Stimulated activated CD4-positive, alpha-beta T cell treated with anti-CD3 and anti-CD28 coated beads, Interleukin-1b, Interleukin-23, amount 100 ng/mL, for 4 hours (primary cell): ENCODE measurements at regions not wholly inside any gene's neighbourhood (a gene's known extent, or its start where the extent isn't known, plus 50 kb on each side); places are given as distances from the start of the nearest gene placed in this dataset.
"Not testable (repeated sequence)": the region's sequence is repeated elsewhere in the genome, so short reads cannot be mapped to it uniquely, and the experiment has no call there.

Experiments used
- DNase-seq, 2 donors: peaks; one replicate each; pipeline ENCODE4 v3.0.0-alpha.2; 2020; ENCODE audit warnings: low read depth in 2 of 2

DNA sequence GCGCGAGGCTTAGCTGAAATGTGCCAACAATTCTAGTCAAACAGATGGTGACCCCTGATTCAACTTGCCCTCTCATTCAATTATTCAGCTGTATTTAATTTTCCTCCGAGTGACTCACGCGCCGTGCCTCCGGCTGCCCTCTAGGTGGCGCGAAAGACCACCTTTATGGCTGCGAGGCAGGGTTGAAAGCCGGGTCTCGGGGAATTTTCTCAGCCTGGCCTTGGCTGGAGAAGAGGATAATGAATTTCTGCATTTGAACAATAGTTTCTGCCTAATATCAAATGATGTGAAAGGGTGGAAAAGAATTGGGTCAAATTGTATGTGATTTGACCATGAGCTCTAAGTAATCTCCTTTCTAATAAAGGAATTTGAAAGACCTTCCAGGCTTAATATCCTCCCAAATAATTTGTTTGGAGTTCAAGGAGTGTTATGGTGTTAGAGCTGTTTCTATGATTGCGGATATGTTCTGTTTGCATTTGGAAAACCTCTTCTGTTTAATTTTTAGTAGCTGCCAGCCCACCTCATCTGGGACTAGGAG lies 310.9 kb downstream of the ZNF536 start:
- DNase-seq = peak; percentile 25 to 45

DNA sequence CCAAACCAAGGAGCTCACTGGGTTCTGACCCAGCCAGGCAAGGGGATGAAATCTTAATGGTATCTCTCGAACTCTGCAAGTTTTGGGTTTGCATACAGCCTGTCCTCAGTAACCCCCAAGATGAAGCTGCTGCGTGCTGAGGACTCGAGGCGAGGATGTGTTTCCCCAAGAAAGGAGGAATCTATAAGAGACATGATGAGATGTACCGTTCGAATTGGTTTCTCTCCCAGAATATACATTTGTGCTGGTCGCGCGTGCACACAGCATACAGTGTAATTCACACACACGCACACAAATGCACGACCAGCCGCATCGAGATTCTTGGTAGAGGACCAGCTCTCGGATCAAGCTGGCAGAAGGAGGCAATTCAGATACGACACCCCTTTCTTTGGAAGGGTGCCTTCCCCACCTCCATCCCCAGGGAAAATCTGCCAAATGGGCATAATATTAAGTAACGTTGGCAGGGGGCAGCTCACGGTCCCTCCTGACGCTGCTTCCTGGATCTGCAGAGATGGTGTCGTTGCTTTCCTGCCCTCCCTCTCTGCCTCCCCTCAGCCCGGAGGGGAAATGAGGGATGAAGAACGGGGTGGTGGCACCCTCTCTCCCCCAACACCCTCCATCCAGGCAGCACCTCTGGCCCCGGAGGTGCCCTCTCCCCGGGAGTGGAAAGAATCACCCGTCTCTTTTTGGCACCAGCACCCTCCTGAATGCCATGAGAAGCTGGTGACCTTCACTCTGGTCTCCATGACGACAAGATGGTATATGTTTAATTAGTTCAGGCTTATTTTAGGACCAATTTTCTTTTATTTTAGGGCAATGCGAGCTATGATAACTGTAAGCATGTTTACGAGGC lies 310.2 kb downstream of the ZNF536 start:
- no peak for DNase-seq

DNA sequence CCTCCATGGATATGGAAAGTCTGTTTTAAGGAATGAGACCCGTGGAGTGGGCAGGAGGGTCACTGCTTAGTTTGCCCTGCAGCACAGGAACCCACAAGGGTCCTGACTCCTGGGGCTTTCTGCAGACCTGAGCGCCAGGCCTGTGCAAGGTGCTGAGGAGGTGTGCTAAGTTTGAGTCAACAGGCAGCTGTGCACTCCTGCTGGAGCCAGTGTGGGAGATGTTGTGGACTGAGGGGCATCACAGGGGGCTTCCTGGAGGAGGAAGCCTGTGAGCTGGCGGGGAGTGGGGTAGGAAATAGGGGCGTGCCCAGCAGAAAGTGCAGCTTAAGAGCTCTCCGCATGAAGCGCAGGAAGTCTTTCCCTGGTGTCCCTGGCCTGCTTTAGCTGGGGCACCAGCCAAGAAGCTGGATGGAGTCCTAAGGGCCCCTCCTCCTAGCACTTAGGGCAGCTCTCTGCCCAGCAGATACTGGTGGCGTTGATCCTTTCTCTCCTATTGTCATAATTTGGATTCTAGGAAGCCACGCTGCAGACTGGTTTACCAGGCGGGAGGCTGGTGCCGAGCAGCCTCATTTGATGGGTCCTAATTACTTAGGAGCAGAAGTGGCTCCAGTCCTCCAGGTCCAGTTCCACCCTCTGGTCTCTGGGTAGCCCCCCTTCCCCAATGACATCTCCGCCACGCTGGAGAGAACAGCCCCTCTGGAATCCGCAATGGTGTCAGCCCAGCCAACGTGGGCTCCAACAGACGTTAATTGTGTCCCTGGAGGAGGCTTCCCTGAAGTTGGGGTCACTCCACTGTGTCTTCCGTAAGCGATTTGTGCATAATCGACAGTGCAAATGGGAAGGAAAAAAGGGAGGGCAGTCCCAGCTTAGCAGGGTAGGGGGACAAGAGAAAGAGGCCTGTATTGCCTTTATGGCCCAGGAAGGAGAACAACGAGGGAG lies 309.2 kb downstream of the ZNF536 start:
- DNase-seq = no peak

DNA sequence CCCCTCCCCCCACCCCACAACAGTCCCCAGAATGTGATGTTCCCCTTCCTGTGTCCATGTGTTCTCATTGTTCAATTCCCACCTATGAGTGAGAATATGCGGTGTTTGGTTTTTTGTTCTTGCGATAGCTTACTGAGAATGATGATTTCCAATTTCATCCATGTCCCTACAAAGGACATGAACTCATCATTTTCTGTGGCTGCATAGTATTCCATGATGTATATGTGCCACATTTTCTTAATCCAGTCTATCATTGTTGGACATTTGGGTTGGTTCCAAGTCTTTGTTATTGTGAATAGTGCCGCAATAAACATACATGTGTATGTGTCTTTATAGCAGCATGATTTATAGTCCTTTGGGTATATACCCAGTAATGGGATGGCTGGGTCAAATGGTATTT lies 308.2 kb downstream of the ZNF536 start:
- not testable (repeated sequence) for DNase-seq

DNA sequence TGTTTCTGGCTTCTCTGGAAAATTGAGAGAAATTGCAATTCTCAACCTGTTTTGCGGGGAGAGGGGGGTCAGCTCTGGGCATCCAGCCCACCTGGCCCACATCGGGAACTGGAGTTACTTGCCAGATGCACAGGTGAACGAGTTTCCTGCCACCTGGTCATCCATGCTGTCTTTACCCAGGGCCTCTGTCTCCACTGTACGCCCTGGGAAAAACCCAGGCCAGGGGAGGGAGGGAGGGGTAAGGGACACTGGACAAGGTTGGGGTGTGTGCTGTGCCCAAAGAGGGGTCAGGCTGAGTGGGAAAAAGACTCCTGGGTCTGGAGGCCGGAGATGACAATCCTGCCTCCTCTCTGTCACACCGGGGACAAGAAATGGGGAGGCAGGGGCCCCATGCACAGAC lies 307.6 kb downstream of the ZNF536 start:
- no peak for DNase-seq

DNA sequence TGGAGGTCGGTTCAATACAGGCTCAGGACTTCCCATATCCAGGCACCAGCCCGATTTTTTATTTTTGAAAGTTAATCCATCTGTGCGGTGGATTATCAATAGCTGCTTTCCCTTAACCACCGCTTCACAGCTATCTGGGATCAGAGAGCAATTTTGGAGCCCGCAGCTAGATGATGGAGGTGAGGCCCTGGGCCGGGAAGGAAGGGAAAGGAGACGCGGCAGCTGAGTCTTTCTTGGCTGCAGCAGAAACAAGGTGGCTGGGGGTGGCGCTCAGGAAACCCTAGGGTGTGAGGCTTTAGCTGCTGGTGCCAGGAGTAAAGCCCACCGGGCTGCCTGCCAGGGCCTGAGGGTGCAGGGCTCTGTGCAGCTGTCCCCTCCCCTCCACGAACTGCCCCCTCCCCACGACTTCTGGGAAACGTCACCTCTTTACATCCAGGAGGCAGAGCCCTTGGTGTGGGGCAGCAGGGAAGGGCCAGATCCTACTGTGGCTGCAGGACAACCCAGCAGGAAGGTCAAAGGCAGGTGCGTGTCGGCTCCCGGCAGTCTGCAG lies 307.0 kb downstream of the ZNF536 start:
- DNase-seq = no peak

DNA sequence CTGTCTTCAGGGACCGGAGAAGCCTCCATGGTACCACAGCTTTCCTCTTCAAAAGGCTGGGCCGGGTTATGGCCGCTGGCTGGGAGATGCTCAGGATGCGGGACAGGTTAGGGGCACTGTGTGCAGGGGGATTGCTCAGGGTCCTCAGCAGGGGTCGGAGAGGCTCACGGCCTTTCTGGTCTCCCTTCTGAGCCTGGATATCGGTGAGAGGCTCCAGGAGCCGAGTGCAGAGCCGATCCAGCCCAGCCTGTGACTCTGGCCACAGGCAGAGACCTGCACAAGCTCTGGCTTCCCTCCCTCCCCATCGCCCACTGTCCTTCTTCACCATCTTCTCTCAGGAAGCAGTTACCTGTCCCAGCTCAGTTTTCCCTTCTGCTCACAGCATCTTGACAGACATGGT lies 306.0 kb downstream of the ZNF536 start:
- DNase-seq = no peak

DNA sequence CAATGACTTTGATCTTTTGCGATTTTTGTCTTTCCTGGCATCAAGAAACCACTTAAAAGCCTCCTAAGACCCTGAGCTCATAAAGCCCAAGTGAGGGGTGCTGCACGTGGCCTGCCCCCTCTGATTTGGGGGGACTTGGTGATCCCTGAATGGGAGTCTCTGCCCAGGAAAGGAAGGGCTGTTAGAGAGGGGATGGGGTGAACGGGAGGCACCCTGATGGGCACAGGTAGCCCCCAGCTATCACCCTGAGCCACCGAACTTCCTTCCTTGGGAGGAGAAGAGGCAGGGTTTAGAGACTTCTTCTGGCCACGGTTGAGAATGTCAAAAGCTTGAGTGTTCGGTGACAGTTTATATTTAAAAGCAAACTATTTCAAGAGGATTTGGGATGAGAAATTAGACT lies 305.5 kb downstream of the ZNF536 start:
- DNase-seq = no peak

DNA sequence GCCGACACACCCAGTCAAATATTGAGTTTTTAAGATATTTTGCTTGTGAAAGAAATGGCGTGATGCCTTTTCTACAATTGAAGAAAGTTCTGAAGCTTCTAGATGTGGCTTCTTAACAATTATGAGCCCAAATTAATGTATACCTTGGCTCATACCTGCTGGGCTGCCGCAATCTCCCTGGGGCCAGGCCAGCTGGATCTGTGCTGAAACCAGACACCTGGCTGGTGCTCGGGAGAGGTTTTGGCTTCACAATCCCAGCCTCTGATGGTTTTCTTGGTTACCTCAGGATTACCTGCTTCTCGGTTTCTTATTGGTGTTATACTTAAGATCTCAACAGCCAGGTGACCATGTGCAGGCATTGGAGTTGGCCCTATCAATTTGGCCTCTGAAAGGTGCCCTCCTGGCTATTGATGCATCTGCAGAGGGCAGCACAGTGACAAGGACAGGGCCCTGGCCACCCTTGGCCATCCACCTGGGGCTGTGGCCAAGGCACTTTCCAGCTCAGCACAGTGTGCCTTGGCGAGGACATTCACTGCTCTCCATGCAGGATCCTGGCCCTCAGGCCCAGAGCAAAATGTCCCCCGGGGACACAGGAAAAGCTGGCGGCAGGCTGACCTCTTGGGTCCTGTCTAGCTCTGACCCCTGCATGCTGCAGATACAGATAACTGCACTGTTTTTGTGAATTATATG lies 305.0 kb downstream of the ZNF536 start:
- no peak for DNase-seq

DNA sequence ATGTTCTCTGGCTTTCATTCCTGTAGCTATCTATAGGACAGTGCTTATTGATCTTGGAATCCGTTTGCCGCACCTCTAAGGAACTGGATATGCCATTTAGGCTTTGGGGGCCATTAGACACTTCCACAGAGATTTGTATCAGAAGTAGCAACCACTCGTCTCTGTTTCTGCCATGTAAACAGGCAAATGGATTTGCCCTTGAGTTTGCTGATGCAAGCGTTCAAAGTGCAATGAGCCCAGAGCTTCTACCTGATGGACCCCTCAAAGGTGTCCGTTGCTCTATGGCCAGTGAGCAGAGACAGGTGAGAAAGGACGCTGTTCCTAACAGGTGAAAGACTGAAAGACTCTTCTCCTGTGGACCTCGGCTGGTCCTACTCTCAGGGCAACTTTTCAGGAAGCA lies 302.9 kb downstream of the ZNF536 start:
- no peak for DNase-seq

DNA sequence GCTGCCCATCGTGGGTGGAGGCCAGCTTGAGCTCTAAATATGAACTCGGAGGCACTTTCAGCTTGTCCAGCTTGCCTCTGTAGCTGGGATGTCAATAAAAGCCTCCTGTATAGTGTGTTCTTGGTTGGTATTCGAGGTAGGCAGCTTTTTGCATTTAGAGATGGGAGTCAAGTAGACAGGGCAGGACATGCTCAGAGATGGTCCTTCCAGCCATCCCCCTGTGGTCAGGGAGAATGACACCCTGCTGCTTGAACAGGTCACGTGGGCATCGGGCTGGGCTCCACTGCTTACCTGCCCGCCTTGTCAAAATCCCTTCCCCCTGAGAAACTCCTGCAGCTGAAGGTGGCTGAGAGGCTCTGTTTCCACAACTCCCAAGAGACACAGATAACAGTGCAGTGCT lies 302.5 kb downstream of the ZNF536 start:
- DNase-seq = no peak

DNA sequence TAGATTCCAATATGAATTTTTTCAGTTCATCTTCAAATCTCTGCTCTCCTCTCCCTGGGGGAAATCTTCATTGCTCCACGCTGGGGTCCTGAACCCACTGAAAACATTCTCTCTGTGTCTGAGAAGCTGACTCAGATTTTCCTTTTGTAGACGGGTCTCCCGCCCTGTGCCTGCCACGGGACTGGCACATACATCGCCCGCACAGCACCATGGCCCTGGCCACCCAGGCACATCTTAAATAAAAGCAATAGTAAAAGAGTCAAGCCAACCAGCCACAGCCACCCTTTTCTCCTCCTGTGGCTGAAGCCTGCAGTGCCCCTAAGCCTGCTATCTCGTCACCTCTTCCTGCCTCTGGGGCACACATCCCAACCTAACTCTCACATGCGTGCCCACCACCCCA lies 301.2 kb downstream of the ZNF536 start:
- no peak for DNase-seq

DNA sequence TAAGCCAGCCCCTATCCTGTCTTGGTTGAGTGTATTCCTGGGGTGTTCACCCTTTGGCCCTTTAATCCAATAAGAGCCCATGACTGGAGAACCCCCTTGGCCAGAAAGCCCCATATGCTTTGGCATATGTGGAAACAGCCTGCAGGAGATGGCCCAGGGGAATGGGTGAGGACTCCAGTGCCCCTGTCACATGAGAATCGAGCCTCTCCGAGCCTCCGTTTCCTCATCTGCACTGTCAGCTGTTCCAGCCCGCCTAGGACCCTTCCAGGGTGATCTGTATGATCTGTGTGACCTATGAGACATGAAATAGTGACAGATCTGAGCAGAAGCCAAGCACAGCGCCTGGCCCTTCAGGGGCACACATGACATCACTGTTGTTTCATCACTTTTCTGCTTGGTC lies 300.7 kb downstream of the ZNF536 start:
- no peak for DNase-seq

DNA sequence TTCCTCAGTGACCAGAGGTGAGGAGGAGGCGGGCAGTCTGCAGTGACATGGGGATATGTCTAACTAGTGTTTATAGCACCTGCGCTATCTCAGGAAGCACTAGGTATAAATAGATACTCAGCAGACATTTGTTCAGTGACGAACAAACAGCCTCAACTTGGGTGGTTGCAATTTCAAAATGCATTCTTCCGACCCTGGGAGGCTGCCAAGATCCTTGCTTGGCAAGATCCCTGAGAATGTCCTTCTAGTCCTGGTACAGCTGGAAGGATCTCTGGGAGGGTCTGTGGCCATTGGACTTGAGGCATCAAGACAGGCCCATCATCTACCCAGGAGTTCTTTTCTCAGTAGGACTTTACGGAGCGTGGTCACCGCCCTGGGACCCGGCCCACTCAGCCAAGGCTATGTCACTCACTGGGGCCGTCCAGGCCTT lies 299.5 kb downstream of the ZNF536 start:
- no peak for DNase-seq

DNA sequence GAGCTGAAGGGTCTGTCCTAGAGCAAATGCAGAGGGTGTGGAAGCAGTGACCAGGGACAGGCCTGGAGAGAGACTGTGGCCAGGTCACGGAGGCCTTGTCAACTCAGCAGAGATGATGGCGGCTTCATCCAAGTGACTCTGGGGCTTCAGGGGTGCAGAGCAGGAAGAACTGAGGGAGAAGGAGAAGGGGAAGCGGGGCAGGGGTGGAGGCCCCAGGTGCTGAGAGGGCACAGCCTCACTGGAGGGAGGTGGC lies 299.1 kb downstream of the ZNF536 start:
- DNase-seq = no peak

DNA sequence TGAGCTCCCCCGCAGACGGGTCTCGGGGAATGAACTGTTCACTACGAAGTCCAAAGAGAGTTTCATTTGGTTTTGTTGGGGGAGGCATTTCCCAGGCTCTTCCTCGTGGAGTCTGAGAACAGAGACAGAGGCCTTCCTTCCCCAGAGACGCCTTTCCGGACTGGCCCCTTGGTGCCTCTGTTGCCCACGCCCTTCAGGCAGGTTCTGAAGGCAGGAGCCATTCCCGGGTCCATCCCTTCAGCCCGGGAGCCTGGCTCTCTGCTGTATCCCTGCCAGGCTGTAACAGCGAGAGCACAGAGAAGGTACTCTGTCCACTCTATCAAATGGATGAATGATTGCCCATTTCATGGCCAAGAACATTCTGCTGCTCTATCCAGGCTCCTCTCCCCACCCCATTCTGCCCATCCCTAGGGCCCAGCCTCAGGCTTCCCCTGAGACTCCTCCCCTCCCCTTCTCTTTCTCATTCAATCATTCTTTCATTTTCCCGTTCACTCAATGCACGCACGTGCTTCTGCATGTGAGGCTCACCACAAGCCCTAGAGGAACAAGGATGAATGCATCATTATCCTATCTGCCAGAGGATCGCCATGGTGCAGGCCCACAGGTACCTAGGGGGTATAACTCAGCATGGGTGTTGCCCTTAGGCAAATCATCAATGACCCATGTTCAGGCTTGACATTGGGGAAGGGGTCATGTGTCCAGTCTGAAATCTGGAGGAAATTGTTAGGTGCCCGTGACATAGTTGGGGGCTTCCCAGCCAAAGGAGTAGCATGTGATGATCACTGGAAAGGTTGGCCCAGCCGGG lies 298.6 kb downstream of the ZNF536 start:
- no peak for DNase-seq

DNA sequence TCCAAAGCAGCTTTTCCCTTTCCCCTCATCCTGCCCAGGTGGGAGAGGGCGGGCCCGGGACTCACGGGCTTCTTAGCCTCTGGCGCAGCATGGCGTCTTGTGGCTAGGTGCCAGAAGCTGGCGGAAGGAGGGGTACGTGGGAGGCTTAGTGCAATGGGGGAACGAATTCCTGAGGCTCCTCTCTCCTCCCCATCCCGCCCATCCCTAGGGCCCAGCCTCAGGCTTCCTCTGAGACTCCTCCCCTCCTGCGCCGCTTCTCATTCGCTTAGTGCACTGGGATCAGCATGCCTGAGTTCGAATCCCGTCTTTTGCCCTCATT lies 297.8 kb downstream of the ZNF536 start:
- no peak for DNase-seq

DNA sequence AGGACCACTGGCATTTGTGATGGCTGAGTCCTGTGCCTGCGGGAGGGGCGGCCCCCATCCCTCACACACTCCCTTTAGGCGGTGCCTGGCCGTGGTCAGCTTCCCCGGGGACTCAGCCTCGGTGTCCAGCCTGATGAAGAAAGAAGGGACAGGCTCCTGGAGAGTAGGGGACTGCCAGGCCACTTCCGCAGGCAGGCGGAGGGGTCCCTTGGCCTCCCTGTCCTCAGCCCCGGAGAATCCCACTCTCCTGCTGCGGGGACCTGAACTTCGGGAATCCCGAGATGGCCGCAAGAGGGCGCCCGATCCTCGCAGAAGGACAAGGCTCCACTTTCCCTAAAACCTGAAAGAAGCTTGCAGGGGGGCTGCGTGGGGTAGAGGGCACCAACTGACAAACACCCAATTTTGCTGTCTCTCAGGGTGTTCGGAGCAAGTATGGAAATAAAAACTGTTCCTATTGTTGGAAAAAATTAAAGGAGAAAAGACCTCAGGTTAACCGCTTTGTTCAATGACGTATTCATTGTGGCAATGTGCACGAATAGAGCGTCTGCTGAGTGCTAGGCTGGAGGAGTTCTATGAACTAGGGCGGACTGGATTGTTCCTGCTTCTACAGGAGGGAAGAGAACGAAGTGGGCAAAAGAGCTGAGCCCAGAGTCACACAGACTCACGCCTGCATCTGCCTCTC lies 297.3 kb downstream of the ZNF536 start:
- DNase-seq = peak; percentile 25 to 47

DNA sequence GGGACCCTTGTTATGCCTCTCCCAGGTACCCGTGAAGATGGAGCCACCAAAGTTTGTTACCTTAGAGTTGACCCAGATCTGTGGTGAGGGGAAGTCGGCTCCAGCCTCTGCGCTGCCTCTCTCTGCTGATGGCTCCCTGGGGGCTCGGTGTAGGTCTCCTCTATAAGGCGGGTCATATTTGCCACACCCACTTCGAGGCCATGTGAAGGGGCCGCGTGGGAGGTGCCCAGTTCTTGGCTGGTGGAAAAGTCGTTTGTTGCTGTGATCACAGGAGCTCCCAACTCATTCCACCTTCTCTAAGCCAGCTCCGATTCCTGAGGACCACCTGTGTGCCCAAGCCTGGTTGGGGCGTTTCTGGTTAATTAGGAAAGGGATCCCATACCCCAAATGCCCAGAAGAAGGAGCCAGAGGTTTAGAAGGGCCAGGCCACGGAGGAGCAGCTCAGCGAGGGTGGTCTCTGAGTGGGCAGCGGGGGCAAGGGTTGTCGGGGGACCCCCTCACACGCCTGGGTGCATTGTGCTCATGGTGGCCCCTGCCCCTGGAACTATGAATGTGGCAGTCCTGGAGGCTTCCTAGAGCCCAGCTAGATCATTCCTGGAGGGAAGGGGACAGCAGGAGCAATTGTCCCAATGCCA lies 296.5 kb downstream of the ZNF536 start:
- no peak for DNase-seq

DNA sequence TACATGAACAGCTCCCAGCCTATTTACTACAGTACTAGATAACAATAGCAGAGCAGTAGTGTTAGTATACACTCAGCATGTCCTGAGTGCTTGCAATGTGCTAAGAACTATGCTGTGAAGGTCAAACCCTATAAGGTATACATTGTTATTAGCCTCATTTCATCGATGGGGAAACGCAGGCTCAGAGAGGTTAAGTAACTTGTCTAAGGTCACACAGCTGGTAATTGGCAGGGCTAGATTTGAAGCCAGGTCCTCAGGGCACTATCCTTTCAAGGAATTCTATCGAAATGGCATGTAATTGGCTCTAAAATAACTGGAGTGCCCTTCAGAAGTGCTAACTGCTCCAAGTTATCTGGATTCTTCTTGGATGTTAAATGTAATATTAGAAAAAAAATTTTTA lies 295.6 kb downstream of the ZNF536 start:
- no peak for DNase-seq
